ENCODE measurements at regions not wholly inside any gene's neighbourhood (a gene's known extent, or its start where the extent isn't known, plus 50 kb on each side); places are given as distances from the start of the nearest gene placed in this dataset.

DNA sequence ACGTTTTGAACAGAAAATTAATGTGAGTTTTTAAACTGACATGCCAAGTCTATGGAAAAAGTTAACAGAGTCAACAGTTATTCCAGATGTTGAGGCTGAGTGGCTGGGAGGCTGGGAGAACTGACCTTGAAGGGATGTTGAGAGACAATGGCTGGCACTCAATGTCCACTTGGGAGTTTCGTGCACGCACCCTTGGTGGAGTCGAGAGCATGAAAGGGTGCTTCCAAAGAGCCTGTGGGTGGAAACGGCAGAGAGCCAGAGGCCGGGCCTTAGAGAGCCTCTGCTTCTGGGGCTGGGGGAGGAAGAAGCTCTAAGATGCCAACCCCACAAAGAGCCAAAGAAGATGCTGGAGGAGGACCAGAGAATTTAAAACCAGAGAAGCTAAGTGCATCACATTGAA, 63.4 kb upstream of the L3MBTL4 start:
- no peak for TF ChIP-seq ZNF274 (IDR thresholded peaks at IDR 0.05; ENCODE audit: low read depth, low read length)
- TF ChIP-seq YY1 (IDR thresholded peaks at IDR 0.05; ENCODE audit: insufficient read depth, insufficient read length) = no peak
- TF ChIP-seq SUZ12 (IDR thresholded peaks at IDR 0.05; ENCODE audit: extremely low read depth, insufficient read depth, insufficient read length) = no peak

All from NT2/D1 (cell line).